Spleen (tissue), 11 donors: ENCODE measurements at regions not wholly inside any gene's neighbourhood (a gene's known extent, or its start where the extent isn't known, plus 50 kb on each side); places are given as distances from the start of the nearest gene placed in this dataset.

Experiments
- DNase-seq: peaks from one replicate; pipeline ENCODE4 v3.0.0-alpha.2; 2020
- H3K27ac ChIP-seq, 8 donors: fragments of 200-600 bp; sonication (generic) in 7 of 8; 1 replicate in 4 of 8; 2 replicates in 4 of 8; pipeline versions ENCODE4 v1.5.0 to v1.8.0; 2016 to 2021; ENCODE audit warnings: inconsistent platforms in 4 of 8, mild to moderate bottlenecking in 4 of 8, moderate library complexity in 1 of 8
- H3K27me3 ChIP-seq, 7 donors: fragments of 200-600 bp; sonication (generic) in 6 of 7; replicated peaks in 1 of 7; 1 replicate in 4 of 7; 2 replicates in 3 of 7; pipeline versions ENCODE4 v1.5.0 to v1.8.0; 2016 to 2021; ENCODE audit warnings: inconsistent platforms in 3 of 7, mild to moderate bottlenecking in 1 of 7
- H3K36me3 ChIP-seq, 6 donors: fragments of 200-600 bp; sonication (generic) in 5 of 6; 1 replicate in 4 of 6; 2 replicates in 2 of 6; pipeline versions ENCODE4 v1.5.0 to v1.8.0; 2016 to 2021; ENCODE audit warnings: inconsistent platforms in 2 of 6
- H3K4me1 ChIP-seq, 6 donors: fragments of 200-600 bp; sonication (generic) in 5 of 6; 1 replicate in 3 of 6; 2 replicates in 3 of 6; pipeline versions ENCODE4 v1.5.0 to v1.8.0; 2016 to 2021; ENCODE audit warnings: inconsistent platforms in 3 of 6
- H3K4me3 ChIP-seq, 8 donors: fragments of 200-600 bp; sonication (generic) in 7 of 8; 1 replicate in 4 of 8; 2 replicates in 4 of 8; pipeline versions ENCODE4 v1.5.0 to v1.8.0; 2016 to 2021; ENCODE audit warnings: inconsistent platforms in 4 of 8, mild to moderate bottlenecking in 4 of 8, moderate library complexity in 2 of 8
- H3K9me3 ChIP-seq, 8 donors: fragments of 200-600 bp; sonication (generic) in 7 of 8; 1 replicate in 4 of 8; 2 replicates in 4 of 8; pipeline versions ENCODE4 v1.5.0 to v1.8.0; 2016 to 2021; ENCODE audit warnings: inconsistent platforms in 4 of 8
- CTCF ChIP-seq, 11 experiments: fragments of 200-600 bp in 7 of 11; fragments of 450-650 bp in 4 of 11; sonication (generic) in 4 of 11; IDR thresholded peaks in 8 of 11; conservative IDR thresholded peaks in 3 of 11; 1 replicate in 7 of 11; 2 replicates in 4 of 11; pipeline versions ENCODE4 v1.4.0 to v1.8.0; 2016 to 2021; ENCODE audit warnings: antibody characterized with exemption in 11 of 11, inconsistent platforms in 4 of 11, mild to moderate bottlenecking in 1 of 11
- POLR2A ChIP-seq, 3 donors: fragments of 450-650 bp; IDR thresholded peaks; one replicate each; pipeline ENCODE4 v1.5.1; 2017; ENCODE audit warnings: antibody characterized with exemption in 3 of 3, mild to moderate bottlenecking in 1 of 3
- POLR2AphosphoS5 ChIP-seq, 3 donors: sonication (generic); formaldehyde crosslinking; IDR thresholded peaks; one replicate each; pipeline ENCODE4 v1.5.1; 2017; ENCODE audit warnings: antibody characterized with exemption in 3 of 3
- WGBS, 5 donors: extraction: QIAGEN DNeasy Blood & Tissue Kit in 3 of 5; methylation state at CpG; one replicate each; pipeline versions ENCODE4 v1.1.5 to v1.1.7; 2013 to 2018; 5-methylcytosine and 5-hydroxymethylcytosine counted together
- intact Hi-C: fragments of 100-400 bp; cut with DNase I; formaldehyde crosslinking; loops from one replicate; pipeline ENCODE4 v1.15.0; 2023; ENCODE audit warnings: low total_unique reads
- donor health status: healthy with polysubstance abuse.
- donor health status: DM: no; HTN: no; CAD: no; lungs with moderate emphysema.
- donor health status: DM: no; HTN: no; CAD: no.
- donor health status: Bipolar disorder and iron deficiency.
- donor health status: healthy.
- donor health status: DM: no; HTN: no; CAD: no.
- donor health status: DM: yes; HTN: yes; CAD: no.

GRCh38 chr20:11426948-11427347 is 490.7 kb upstream of the BTBD3 start:
- DNase-seq = no peak
- 60 to 84% (median 65%) methylated on average over 3 of the region's 3 CpGs for WGBS, 5 donors
- no peaks in the 10 kb centered on the region for H3K36me3 ChIP-seq

DNA sequence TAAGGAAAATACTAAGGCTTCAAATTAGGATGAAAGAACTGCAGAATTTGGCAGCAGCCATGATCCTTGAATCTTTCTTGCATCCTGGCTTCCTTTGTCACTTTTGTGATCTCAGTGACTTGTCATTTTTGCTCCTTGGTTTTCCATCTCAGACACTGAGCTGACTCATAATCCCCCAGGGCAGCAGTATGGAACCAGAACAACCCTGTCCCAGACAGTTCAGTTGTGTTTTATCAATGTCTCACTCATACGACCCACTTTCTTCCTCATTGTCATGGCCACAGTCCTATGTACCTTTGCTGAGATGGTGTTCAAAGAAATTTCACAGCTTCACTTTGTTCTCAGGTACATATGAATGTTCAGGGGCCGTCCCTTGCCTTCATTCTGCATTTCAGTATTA is 488.5 kb upstream of the BTBD3 start:
- TF ChIP-seq POLR2A (IDR thresholded peaks at IDR 0.05) (no peak), CTCF (IDR thresholded peaks at IDR 0.05 in 8 of 11, conservative IDR thresholded peaks at IDR 0.05 in 3 of 11) (no peak), POLR2AphosphoS5 (IDR thresholded peaks at IDR 0.05) (no peak)
- WGBS, 5 donors = 73 to 92% (median 85%) methylated on average over 2 of the region's 2 CpGs
- no peaks in the 10 kb centered on the region for H3K9me3 ChIP-seq
- DNase-seq = no peak
- H3K27me3 ChIP-seq = no peaks in the 10 kb centered on the region
- H3K4me3 ChIP-seq = no peak overlapping the region
- intact Hi-C loops = no loop called here
- H3K27ac ChIP-seq = no peak overlapping the region
- no peaks in the 10 kb centered on the region for H3K4me1 ChIP-seq
- H3K36me3 ChIP-seq = no peaks in the 10 kb centered on the region

More at GRCh38 chr20:11426948-11427347, 490.7 kb upstream of the BTBD3 start:
- Histone ChIP-seq H3K27me3 (no peaks in the 10 kb centered on the region), H3K4me3 (no peak overlapping the region), H3K27ac (no peak overlapping the region), H3K4me1 (no peaks in the 10 kb centered on the region), H3K9me3 (peaks cover 0 to 4% (median 0%) of the 10 kb centered on the region in 8 donors)
- intact Hi-C loops = no loop called here
- TF ChIP-seq POLR2AphosphoS5 (IDR thresholded peaks at IDR 0.05) (no peak), CTCF (IDR thresholded peaks at IDR 0.05 in 8 of 11, conservative IDR thresholded peaks at IDR 0.05 in 3 of 11) (no peak), POLR2A (IDR thresholded peaks at IDR 0.05) (no peak)

- Histone ChIP-seq H3K9me3 (peaks cover 0 to 4% (median 0%) of the 10 kb centered on the region in 8 donors), H3K4me3 (no peak overlapping the region), H3K27me3 (no peaks in the 10 kb centered on the region), H3K27ac (no peak overlapping the region), H3K36me3 (no peaks in the 10 kb centered on the region), H3K4me1 (no peaks in the 10 kb centered on the region)
- 67 to 84% (median 75%) methylated on average over 5 of the region's 5 CpGs for WGBS, 5 donors
- no peak for TF ChIP-seq POLR2A (IDR thresholded peaks at IDR 0.05)
- TF ChIP-seq CTCF (IDR thresholded peaks at IDR 0.05 in 8 of 11, conservative IDR thresholded peaks at IDR 0.05 in 3 of 11) = no peak
- TF ChIP-seq POLR2AphosphoS5 (IDR thresholded peaks at IDR 0.05) = no peak
- no peak for DNase-seq
- intact Hi-C loops = no loop called here
Observed at GRCh38 chr20:11429889-11430519, 487.7 kb upstream of the BTBD3 start.

GRCh38 chr20:11430652-11431051 is 487.0 kb upstream of the BTBD3 start:
- no peak overlapping the region for H3K27ac ChIP-seq
- TF ChIP-seq CTCF (IDR thresholded peaks at IDR 0.05 in 8 of 11, conservative IDR thresholded peaks at IDR 0.05 in 3 of 11) (no peak), POLR2AphosphoS5 (IDR thresholded peaks at IDR 0.05) (no peak), POLR2A (IDR thresholded peaks at IDR 0.05) (no peak)
- no peaks in the 10 kb centered on the region for H3K36me3 ChIP-seq
- no peak for DNase-seq
- H3K4me1 ChIP-seq = no peaks in the 10 kb centered on the region
- H3K27me3 ChIP-seq = no peaks in the 10 kb centered on the region
- H3K9me3 ChIP-seq = peaks cover 0 to 9% (median 5%) of the 10 kb centered on the region in 8 donors
- H3K4me3 ChIP-seq = no peak overlapping the region
- intact Hi-C loops = no loop called here
- 69 to 78% (median 77%) methylated on average over 3 of the region's 3 CpGs for WGBS, 5 donors
